OCI-LY7 (cell line): ENCODE measurements at regions not wholly inside any gene's neighbourhood (a gene's known extent, or its start where the extent isn't known, plus 50 kb on each side); places are given as distances from the start of the nearest gene placed in this dataset.

ENCODE experiments used
- CTCF ChIP-seq: fragments of 200-600 bp; sonication (generic); conservative IDR thresholded peaks from 2 replicates; pipeline ENCODE4 v1.5.1; 2014; ENCODE audit warnings: mild to moderate bottlenecking, antibody characterized with exemption, low read length, moderate library complexity, mixed read lengths
- EZH2phosphoT487 ChIP-seq: fragments of 200-600 bp; sonication (generic); IDR thresholded peaks from 2 replicates; pipeline ENCODE4 v1.6.1; 2018; ENCODE audit warnings: low read depth, borderline replicate concordance, mild to moderate bottlenecking, mixed run types, antibody characterized with exemption, low read length, moderate library complexity, mixed read lengths

GRCh38 chr14:41277450-41277849 lies 329.2 kb upstream of the LRFN5 start:
- TF ChIP-seq EZH2phosphoT487 (no peak), CTCF (no peak)
